GM18517 (cell line): ENCODE measurements at regions not wholly inside any gene's neighbourhood (a gene's known extent, or its start where the extent isn't known, plus 50 kb on each side); places are given as distances from the start of the nearest gene placed in this dataset.
"Not testable (repeated sequence)": the region's sequence is repeated elsewhere in the genome, so short reads cannot be mapped to it uniquely, and the experiment has no call there.

Experiments used
- ATAC-seq: cut with Tn5 transposase; IDR thresholded peaks from one replicate; pipeline ENCODE4 v1.9.1; 2021; ENCODE audit warnings: mild to moderate bottlenecking, moderate library complexity; ENCODE audit not compliant: unreplicated experiment

DNA sequence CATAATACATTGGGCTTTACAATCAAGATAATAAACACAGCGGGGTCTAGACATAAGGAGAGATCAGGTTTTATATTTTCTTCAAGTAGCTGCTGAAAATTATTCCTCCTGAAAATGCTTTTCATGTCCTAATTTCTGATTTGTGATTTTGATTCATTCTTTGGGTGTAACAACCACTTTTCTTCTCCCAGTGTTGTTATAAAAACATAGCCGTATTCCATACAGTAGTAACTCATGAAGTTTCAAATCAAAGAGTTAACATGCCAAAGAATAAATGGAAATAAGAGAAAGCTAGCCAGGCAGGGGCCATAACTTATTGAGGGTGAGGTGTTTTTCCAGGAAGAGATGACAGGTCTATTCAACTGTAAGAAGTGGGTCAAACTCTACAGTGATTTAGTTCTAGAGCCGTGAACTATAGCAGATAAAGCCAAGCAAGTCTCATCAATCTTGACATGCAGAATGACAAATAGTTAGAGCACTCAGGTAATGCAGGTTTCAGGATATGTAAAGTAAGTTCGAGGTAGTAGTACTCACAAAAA is 934.4 kb upstream of the SLITRK1 start:
- ATAC-seq: no peak

DNA sequence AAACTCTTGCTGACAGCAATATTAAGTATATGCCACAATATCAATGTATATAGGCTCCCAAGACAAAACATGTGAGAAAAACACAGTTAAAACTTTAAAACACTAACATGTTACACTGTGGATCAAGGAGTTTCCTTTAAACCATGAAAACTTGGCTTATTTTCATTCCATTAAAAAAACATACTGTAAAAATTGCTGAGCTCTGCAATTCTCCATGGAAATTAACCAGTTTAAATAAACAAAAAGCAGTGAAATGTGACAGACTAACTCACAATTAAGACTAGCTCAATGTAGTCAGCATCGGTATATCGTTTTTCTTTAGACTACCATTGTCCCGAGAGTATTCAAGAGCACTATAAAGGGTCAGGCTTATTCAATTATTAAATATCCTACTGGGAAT is 930.5 kb upstream of the SLITRK1 start:
- no peak for ATAC-seq

- no peak for ATAC-seq
Measured at GRCh38 chr13:84812078-84812477, 929.8 kb upstream of the SLITRK1 start.

GRCh38 chr13:84810781-84811180 is 928.5 kb upstream of the SLITRK1 start:
- ATAC-seq: no peak

DNA sequence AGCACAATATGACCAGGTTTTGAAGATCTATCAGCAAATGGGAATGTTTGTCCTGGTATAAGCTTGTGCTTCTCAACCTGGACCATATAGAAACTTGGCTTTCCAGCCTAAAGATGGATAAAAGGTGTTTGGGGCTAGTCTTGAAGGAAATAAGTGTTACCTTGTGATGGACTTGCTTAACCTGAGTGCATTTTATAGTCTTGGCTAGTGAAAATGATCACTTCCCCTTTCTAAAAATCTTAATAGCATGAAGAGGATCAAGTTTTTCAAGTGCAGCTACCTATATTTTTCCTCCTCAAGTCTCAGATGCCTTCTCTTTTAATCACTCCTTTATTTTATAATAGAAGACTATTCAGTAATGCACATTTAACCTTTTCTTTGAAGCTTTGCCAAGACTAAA is 919.8 kb upstream of the SLITRK1 start:
- ATAC-seq: no peak

GRCh38 chr13:84784443-84785153 is 902.3 kb upstream of the SLITRK1 start:
- ATAC-seq: no peak

- ATAC-seq: no peak
Measured at GRCh38 chr13:84777316-84777715, 895.0 kb upstream of the SLITRK1 start.

GRCh38 chr13:84776593-84776992 is 894.3 kb upstream of the SLITRK1 start:
- ATAC-seq: no peak

DNA sequence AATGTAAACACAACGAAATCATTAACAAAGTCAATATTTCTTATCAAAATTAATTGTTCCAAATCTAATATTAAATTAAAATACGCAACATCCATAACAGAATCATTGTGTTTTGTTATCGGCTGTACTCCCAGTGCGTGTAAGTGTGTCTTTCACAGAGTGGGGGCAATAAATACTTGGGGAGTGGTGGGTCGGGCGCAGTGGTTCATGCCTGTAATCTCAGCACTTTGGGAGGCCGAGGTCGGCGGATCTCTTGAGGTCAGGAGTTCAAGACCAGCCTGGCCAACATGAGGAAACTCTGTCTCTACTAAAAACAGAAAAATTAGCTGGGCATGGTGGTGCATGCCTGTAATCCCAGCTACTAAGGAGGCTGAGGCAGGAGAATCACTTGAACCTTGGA is 893.6 kb upstream of the SLITRK1 start:
- ATAC-seq: not testable (repeated sequence)

DNA sequence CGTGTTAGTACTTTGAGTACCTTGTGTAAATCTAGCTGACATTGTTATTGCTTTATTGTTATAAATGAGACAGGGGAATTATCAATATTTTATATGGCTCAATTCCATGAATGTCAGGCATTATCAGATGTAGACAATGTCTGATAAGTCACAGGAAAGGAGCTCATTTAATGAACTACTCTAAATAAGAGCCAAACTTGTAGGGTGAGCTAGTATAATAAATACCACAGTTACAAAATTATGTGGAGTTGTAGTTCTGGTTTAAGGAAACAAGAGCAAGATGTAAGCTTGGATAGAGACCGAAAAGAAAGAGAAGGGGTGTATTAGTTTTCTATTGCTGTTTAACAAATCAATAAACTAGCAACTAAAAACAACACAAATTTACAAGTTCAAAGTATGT is 891.8 kb upstream of the SLITRK1 start:
- no peak for ATAC-seq

- ATAC-seq: no peak
Measured at GRCh38 chr13:84760956-84761355, 878.7 kb upstream of the SLITRK1 start.

GRCh38 chr13:84749126-84749525 is 866.9 kb upstream of the SLITRK1 start:
- no peak for ATAC-seq

- ATAC-seq: no peak
Measured at GRCh38 chr13:84745051-84745551, 862.8 kb upstream of the SLITRK1 start.

DNA sequence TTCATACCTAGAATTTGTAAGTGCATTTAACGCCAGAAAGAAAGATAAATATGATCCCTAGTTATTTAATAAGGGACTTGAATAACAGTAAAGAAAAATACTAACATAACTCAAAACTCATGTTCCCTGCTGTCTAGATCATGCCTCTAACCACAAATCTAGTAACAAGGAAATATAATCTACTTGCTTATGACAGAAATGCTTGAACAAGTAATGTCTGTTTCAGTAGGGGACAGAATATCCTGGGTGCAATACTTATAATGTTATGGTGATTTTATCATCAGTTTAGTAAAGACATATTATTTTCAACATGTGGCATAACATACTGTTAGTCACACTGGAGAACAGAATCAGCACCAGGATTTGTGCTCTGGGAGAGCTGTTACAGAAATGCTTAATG is 861.9 kb upstream of the SLITRK1 start:
- no peak for ATAC-seq

DNA sequence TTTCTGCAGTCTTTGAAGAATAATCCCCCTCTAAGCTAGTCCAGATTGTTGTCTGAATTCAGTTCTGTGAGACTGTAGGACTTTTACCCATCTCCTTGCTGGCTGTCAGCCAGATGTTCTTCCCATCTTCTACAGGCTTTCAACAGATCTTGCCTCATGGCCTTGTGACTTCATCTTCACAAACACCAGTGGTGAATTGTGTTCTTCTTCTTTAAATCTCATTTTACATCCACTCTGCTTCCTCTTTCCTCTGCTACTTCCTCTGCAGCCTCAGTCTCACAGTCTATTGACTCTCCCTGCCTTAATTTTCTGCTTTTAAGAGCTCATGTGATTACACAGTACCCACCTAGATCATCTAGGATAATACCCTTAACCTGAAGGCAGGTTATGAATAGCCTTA is 859.0 kb upstream of the SLITRK1 start:
- ATAC-seq: no peak

DNA sequence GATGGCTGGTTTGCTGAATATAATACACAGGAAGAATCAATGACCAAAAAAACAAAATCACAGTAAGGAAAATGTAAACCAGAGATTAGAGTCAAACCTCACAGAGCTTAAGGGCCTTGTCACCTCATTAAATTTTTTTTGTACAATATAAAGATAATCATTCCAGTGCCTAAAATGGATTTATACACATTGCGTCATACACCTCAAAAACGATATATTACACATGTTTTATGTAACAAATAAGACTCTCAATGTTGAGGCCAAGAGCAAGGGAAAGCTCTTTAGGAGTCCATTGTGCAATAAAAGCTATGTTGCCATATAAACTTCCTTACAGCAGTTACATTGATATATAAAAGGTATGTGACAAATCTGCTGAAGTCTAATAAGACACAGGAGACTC is 856.7 kb upstream of the SLITRK1 start:
- no peak for ATAC-seq

GRCh38 chr13:84737661-84738060 is 855.4 kb upstream of the SLITRK1 start:
- no peak for ATAC-seq

GRCh38 chr13:84730376-84730775 is 848.1 kb upstream of the SLITRK1 start:
- no peak for ATAC-seq

DNA sequence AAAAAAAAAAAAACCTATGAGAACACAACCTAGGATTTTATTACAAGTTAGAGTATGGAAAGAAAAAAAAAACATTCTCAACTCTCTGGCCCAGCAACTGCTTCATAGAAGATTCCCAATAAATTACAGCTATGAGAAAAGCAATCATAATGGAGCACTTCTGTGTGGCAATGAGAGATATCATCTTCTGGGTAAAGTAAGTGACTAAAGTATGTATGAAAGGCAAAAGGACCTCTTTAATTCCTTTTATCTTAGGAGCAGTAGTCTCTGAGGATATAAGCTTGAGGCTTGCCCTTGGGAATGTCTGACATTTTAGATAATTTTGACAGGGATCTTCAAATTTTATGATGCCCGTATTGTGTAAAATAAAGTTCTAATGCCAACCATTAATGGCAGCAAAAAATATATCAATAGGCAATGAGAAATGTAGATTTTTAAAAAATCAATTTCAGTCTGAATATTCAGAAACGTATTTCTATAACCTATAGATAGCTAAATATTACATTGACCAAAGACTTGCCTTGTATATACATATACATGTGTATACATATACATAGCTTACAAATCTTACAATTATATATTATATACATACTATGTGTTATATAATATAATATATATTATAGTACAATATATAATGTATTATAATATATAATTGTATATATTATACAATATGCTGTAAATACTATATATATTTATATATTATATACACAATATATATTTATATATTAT is 823.9 kb upstream of the SLITRK1 start:
- no peak for ATAC-seq

DNA sequence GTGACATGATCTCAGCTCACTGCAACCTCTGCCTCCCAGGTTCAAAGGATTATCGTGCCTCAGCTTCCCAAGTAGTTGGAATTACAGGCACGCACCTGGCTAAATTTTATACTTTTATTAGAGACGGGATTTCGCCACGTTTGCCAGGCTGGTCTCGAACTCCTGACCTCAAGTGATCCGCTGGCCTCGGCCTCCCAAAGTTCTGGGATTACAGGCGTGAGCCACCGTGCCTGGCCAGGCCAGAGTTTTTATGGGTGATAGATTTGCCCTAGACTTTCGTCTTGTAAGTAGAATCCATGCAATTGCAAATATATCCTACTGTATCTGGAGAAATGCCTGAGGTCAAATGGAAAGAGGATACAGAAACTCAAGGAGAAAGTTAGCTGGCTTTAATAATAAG is 819.9 kb upstream of the SLITRK1 start:
- no peak for ATAC-seq

DNA sequence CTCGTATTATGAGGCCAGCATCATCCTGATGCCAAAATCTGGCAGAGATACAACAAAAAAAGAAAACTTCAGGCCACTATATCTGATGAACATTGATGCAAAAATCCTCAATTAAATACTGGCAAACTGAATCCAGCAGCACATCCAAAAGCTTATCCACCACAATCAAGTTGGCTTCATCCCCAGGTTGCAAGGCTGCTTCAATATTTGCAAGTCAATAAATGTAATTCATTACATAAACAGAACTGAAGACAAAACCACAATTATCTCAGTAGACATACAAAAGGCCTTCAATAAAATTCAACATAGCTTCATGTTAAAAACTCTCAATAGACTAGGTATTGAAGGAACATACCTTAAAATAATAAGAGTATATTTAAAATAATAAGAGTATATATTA is 815.3 kb upstream of the SLITRK1 start:
- not testable (repeated sequence) for ATAC-seq

DNA sequence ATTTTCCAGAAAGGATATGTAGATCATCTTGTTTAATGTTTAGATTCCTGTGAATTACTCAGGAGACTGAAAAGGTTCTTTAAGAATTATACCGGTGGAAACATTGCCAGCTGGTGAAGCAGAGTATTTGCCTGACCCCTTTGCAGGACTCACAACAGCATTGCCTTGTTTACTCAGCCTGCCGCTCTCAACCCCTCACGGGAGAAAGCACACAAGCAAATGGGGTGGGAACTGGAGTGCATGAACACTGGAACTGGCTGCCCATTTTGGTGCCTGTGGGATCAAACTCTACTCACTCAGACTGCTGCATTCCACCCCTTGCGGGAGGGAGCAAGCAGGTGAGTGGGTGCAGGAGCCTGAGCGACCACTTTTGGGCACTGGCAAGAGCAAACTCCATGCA is 804.7 kb upstream of the SLITRK1 start:
- no peak for ATAC-seq
